Glutamatergic neuron (in vitro differentiated cells): ENCODE measurements at regions not wholly inside any gene's neighbourhood (a gene's known extent, or its start where the extent isn't known, plus 50 kb on each side); places are given as distances from the start of the nearest gene placed in this dataset.

Experiments used
- DNase-seq: peaks from one replicate; pipeline ENCODE4 v3.0.0; 2022
- H3K27ac Mint-ChIP-seq: one replicate; pipeline ENCODE4 v1.8.0; 2020; ENCODE audit warnings: mild to moderate bottlenecking, mixed read lengths, inconsistent platforms; ENCODE audit not compliant: unreplicated experiment
- H3K27me3 Mint-ChIP-seq: one replicate; pipeline ENCODE4 v1.8.0; 2020; ENCODE audit warnings: mild to moderate bottlenecking, moderate library complexity, mixed read lengths, inconsistent platforms; ENCODE audit not compliant: unreplicated experiment
- H3K36me3 Mint-ChIP-seq: one replicate; pipeline ENCODE4 v1.8.0; 2020; ENCODE audit warnings: mild to moderate bottlenecking, mixed read lengths, inconsistent platforms; ENCODE audit not compliant: unreplicated experiment
- H3K4me1 Mint-ChIP-seq: one replicate; pipeline ENCODE4 v1.8.0; 2020; ENCODE audit warnings: mild to moderate bottlenecking, low read depth, mixed read lengths, inconsistent platforms; ENCODE audit not compliant: unreplicated experiment
- H3K4me3 Mint-ChIP-seq: one replicate; pipeline ENCODE4 v1.8.0; 2020; ENCODE audit warnings: mild to moderate bottlenecking, mixed read lengths, inconsistent platforms; ENCODE audit not compliant: unreplicated experiment
- H3K9me3 Mint-ChIP-seq: one replicate; pipeline ENCODE4 v1.8.0; 2020; ENCODE audit warnings: mild to moderate bottlenecking, moderate library complexity, mixed read lengths, inconsistent platforms; ENCODE audit not compliant: unreplicated experiment
- TF ChIP-seq, protein P1 (sequence below): fragments of 200-600 bp; sonication (generic); IDR thresholded peaks from one replicate; pipeline ENCODE4 v1.5.0; 2021; ENCODE audit not compliant: partially characterized antibody, unreplicated experiment

DNA sequence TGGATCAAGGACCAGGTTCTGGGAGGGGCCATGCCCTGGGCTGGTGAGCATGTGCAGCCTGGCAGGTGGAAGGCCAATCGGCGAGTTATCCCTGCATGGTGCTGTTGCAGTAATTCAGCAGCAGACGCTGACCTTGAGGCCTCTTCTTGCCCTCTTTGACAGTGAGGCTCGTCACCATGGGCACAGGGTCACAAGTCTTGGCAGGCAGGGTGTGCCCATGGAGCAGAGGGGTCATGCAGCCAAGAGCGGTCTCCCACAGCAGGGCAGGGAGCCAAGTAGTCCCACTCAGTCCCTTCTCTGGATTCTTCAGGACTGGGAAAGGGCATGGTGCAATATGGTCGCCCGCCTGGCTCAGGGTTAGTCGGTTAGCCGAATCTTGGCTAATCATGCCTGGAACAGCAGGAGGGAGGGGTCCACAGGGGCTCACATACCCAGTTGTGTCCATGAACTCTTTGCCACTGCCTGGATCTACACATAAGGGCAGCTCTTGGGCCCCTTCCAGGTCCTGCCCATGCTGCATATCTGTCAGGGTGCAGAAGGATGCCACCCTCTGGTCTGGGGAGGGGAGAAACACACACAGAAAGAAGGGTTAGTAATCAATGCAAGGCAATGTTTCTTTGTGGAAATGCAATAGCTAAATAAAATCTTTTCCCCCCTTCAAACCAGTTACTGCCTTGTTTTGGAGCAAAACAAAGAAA, 226.8 kb downstream of the SIPA1L2 start:
- H3K4me1 Mint-ChIP-seq, result peaks cover 5% of the 10 kb centered on the region
- peaks cover 13% of the 10 kb centered on the region for H3K27me3 Mint-ChIP-seq
- H3K4me3 Mint-ChIP-seq, result no peak overlapping the region
- TF ChIP-seq, protein P1, sequence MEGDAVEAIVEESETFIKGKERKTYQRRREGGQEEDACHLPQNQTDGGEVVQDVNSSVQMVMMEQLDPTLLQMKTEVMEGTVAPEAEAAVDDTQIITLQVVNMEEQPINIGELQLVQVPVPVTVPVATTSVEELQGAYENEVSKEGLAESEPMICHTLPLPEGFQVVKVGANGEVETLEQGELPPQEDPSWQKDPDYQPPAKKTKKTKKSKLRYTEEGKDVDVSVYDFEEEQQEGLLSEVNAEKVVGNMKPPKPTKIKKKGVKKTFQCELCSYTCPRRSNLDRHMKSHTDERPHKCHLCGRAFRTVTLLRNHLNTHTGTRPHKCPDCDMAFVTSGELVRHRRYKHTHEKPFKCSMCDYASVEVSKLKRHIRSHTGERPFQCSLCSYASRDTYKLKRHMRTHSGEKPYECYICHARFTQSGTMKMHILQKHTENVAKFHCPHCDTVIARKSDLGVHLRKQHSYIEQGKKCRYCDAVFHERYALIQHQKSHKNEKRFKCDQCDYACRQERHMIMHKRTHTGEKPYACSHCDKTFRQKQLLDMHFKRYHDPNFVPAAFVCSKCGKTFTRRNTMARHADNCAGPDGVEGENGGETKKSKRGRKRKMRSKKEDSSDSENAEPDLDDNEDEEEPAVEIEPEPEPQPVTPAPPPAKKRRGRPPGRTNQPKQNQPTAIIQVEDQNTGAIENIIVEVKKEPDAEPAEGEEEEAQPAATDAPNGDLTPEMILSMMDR, result no peak
- H3K27ac Mint-ChIP-seq, result no peak overlapping the region
- H3K9me3 Mint-ChIP-seq, result peaks cover 21% of the 10 kb centered on the region
- peaks cover 36% of the 10 kb centered on the region for H3K36me3 Mint-ChIP-seq
- DNase-seq, result no peak

DNA sequence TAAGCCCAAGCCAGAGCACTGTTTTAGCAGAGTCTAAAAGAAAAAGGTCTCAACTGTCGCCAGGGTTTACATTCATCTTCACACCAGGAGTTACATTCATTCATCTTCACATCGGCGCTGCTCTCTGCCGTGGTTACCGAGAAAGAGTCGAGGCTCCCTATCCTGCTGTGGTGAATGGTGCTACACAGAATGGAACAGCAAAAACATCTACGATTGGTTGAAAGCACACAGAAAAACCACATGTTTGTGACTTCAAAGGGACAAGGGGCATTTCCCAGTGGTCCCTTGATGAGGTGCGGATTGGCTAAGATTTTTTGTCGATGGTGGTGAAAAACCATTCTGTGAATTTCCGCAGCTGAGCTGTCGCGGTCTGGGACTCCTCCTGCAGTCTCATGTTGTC, 231.1 kb downstream of the SIPA1L2 start:
- TF ChIP-seq, protein P1, result no peak
- peaks cover 2% of the 10 kb centered on the region for H3K4me1 Mint-ChIP-seq
- DNase-seq, result no peak
- peaks cover 13% of the 10 kb centered on the region for H3K27me3 Mint-ChIP-seq
- no peak overlapping the region for H3K27ac Mint-ChIP-seq
- H3K4me3 Mint-ChIP-seq, result no peak overlapping the region
- H3K36me3 Mint-ChIP-seq, result peaks cover 33% of the 10 kb centered on the region
- H3K9me3 Mint-ChIP-seq, result peaks cover 22% of the 10 kb centered on the region

- Mint-ChIP-seq H3K27me3 (peaks cover 3% of the 10 kb centered on the region), H3K9me3 (peaks cover 7% of the 10 kb centered on the region), H3K4me3 (no peak overlapping the region), H3K27ac (no peak overlapping the region), H3K36me3 (peaks cover 5% of the 10 kb centered on the region), H3K4me1 (peaks cover 2% of the 10 kb centered on the region)
- TF ChIP-seq, protein P1, result no peak
- DNase-seq, result no peak
Measured at GRCh38 chr1:232393444-232394146, 236.3 kb downstream of the SIPA1L2 start.

DNA sequence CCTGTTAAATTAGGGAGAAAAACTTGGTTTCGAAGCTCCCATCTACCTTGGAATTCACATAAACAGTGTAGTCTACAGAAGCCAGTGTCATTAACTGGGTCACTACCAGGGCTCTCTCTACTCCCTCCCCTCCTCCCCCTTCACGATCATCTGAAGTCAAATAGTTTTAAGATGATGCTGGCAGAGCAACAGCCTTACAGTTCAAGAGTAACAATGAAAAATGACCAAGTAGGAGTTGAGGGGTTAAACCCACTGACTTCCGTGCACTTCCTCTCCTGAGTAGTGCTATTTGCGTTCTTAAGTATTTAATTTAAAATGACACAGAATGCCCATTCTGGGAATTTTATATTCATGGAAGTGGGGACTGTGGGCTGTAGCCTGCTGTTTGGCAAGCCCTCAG, 236.9 kb downstream of the SIPA1L2 start:
- no peak overlapping the region for H3K27ac Mint-ChIP-seq
- H3K4me1 Mint-ChIP-seq, result peaks cover 2% of the 10 kb centered on the region
- TF ChIP-seq, protein P1, result no peak
- no peak for DNase-seq
- H3K4me3 Mint-ChIP-seq, result no peak overlapping the region
- H3K9me3 Mint-ChIP-seq, result peaks cover 9% of the 10 kb centered on the region
- H3K36me3 Mint-ChIP-seq, result peaks cover 9% of the 10 kb centered on the region
- H3K27me3 Mint-ChIP-seq, result peaks cover 7% of the 10 kb centered on the region

- H3K27me3 Mint-ChIP-seq, result peaks cover 6% of the 10 kb centered on the region
- H3K4me3 Mint-ChIP-seq, result no peak overlapping the region
- H3K9me3 Mint-ChIP-seq, result peaks cover 2% of the 10 kb centered on the region
- H3K27ac Mint-ChIP-seq, result no peak overlapping the region
- DNase-seq, result no peak
- H3K36me3 Mint-ChIP-seq, result peaks cover 4% of the 10 kb centered on the region
- peaks cover 2% of the 10 kb centered on the region for H3K4me1 Mint-ChIP-seq
- TF ChIP-seq, protein P1, result no peak
Measured at GRCh38 chr1:232390590-232390989, 239.3 kb downstream of the SIPA1L2 start.
